ENCODE measurements at regions not wholly inside any gene's neighbourhood (a gene's known extent, or its start where the extent isn't known, plus 50 kb on each side); places are given as distances from the start of the nearest gene placed in this dataset.
"Not testable (repeated sequence)": the region's sequence is repeated elsewhere in the genome, so short reads cannot be mapped to it uniquely, and the experiment has no call there.

DNA sequence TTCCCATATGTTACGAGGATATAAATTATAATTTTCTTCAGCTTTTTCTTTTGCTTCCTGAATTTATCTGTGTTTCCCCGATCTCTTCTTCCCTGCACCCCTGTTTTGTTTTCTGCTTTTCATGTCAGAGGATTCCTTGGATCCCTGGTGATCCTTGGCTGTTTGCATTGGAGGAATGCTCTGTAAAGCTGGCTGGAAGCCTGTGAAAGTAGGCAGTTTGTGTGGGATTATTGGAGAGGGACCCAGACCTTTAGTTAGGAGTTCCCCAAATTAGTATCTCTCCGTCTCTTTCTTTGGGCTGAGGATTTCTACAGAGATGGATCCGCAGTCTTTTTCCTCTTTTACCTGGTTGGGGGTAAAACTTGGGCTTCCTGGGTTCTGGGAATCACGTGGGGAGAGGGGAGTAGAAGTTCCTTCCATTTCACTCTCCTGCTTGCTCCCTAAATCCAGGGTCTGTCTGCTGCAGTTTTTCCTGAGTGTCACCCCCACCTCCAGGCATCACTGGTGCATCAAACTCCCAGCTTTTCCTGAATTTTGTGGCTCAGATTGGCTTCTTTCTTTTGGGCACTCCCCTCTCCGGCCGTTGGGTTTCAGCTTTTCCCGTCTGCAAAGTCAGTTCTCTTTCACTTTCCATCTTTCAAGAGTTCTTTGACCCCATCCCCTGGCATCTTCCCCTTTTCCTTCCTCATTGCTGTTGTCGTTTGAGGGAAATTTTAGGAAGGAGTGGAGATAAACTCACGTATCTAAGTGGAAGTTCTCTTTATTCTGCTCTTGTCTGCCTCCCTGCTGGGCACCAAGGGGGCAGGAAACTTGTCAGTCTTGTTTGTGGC lies 79.1 kb upstream of the ALX4 start:
- DNase-seq, result no peak

- DNase-seq, result no peak
Observed at GRCh38 chr11:44389963-44390605, 80.1 kb upstream of the ALX4 start.

DNA sequence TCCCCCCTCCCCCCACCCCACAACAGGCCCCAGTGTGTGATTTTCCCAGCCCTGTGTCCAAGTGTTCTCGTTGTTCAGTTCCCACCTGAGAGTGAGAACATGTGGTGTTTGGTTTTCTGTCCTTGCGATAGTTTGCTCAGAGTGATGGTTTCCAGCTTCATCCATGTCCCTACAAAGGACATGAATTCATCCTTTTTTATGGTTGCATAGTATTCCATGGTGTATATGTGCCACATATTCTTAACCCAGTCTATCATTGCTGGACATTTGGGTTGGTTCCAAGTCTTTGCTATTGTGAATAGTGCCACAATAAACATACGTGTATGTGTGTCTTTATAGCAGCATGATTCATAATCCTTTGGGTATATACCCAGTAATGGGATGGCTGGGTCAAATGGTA lies 81.1 kb upstream of the ALX4 start:
- DNase-seq, result not testable (repeated sequence)

DNA sequence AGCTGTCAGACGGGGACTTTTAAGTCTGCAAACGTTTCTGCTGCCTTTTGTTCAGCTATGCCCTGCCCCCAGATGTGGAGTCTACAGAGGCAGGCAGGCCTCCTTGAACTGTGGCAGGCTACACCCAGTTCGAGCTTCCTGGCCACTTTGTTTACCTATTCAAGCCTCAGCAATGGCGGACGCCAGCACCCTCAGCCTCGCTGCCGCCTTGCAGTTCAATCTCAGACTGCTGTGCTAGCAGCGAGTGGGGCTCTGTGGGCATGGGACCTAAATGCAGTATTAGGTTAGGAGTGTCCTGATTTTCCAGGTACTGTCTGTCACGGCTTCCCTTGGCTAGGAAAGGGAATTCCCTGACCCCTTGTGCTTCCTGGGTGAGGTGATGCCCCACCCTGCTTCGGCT lies 86.8 kb upstream of the ALX4 start:
- DNase-seq, result not testable (repeated sequence)

DNA sequence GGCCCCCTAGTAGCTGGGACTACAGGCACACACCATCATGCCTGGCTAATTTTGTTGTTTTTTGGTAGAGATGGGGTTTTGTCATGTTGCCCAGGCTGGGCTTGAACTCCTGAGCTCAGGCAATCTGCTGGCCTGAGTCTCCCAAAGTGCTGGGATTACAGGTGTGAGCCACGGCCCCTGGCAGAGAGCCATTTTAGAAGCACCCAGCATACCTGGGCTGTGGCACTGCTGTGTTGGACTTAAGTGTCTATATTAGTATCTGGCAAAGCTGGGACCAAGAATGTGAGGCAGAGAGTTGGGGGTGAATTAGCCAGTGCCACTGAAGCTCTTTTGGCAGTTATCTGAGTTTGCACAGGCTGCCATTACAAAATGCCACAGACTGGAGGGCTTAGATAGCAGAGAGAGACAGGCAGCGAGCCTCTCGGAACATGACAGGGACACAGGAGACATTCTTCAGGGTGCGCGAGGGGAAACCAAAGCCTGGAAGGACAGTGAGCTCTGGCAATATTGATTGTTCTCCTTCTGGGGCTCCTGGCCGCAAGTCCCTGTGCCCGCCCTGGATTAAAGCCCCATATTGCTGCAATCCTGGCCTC lies 87.7 kb upstream of the ALX4 start:
- no peak for DNase-seq

DNA sequence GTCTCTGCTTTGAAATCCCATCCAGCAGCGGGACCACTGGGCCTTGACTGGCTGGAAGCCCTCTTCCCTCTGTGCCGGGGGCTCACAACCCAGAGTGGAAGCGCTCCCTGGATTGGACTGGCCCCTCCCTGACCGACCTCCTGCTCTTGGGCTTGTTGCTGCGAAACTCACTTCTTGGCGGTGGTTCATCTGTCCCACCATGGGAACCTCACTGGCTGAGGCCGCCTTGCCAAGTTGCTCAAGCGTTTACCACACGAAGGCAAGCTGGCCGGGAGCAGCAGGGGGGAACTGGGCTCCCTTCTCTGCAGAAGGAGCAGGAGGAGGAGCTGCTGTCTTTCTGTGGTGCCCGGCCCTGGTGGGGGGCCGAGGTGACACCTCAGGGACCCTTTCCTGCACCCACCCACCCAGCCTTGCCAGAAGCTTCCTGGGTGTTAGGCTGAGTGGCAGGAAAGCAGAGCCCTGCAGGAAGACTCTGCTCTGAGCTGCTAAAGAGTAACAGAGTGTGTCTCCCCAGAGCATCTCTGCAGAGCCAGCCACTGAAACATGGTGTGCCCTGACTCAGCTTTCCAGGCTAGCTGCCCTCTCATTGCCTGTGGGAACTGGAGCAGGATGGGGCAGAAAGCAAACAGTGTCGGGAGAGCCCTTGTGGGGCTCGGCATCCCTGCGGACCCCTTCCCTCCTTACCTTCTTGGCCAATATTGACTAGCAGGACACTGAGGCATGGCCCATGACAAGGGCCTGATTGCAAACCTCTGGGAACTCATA lies 88.5 kb upstream of the ALX4 start:
- peak; percentile 55 for DNase-seq

GRCh38 chr11:44399968-44400367 lies 90.0 kb upstream of the ALX4 start:
- no peak for DNase-seq

DNA sequence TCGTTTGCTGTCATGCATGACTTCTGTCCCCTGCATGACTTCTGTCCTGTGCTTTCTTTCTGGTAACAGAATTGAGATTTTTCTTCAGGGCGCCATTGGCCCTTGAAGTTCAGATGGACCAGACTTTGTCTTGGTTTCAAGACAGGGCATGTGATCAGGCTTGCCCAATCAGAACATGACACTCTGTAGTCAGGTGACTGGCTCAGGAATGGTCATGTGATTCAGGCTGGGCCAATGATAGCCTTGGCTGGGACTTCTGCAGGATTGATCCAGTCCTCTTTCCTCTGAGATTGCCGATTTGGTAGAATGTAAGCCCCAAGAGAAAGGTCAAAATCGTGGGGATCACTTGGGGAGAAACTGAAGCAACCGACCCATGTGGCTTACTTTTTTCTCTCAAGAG lies 90.5 kb upstream of the ALX4 start:
- no peak for DNase-seq

- peak; percentile 59 for DNase-seq
Observed at GRCh38 chr11:44402466-44403075, 92.6 kb upstream of the ALX4 start.

DNA sequence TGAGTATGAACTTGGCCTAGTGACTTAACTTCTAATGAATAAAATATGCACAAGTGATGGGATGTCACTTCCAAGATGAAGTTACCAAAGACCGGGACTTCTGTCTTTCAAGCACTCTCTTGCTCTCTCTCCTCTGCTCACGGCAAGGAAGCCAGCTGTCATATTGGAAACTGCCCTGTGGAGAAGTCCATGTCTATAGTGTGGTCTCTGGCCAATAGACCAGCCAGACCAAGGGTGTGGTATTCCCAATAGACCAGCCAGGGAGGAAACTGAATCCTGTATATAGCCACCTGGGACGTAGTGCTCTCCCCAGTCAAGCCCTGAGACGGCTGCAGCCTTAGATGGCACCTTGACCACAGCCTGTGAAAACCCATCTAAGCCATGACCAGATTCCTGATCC lies 93.2 kb upstream of the ALX4 start:
- DNase-seq, result no peak

GRCh38 chr11:44403587-44404273 lies 93.8 kb upstream of the ALX4 start:
- DNase-seq, result peak; percentile 78

GRCh38 chr11:44404301-44404700 lies 94.4 kb upstream of the ALX4 start:
- peak; percentile 81 for DNase-seq

GRCh38 chr11:44404736-44405395 lies 94.9 kb upstream of the ALX4 start:
- DNase-seq, result no peak

- peak; percentile 61 for DNase-seq
Observed at GRCh38 chr11:44407211-44407996, 97.5 kb upstream of the ALX4 start.

DNA sequence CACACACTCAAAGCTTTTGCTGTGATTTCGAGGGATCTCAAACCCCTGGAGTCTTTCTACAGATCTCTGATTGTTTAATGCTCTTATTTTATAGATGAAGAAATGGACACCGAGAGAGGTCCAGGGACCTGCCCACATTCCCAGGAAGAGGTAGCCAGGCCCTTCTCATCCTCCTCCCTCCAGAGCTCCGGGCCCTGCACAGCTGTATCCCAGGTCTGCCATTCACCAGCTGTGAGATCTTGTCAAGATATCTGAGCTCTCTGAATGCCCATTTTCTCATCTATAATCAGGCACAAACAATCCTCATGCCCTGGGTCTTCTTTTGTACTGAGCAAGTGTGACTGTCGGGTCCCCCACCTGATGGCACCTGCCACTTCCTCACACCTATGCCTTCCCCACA lies 98.2 kb upstream of the ALX4 start:
- no peak for DNase-seq

GRCh38 chr11:44408711-44409470 lies 99.0 kb upstream of the ALX4 start:
- no peak for DNase-seq

DNA sequence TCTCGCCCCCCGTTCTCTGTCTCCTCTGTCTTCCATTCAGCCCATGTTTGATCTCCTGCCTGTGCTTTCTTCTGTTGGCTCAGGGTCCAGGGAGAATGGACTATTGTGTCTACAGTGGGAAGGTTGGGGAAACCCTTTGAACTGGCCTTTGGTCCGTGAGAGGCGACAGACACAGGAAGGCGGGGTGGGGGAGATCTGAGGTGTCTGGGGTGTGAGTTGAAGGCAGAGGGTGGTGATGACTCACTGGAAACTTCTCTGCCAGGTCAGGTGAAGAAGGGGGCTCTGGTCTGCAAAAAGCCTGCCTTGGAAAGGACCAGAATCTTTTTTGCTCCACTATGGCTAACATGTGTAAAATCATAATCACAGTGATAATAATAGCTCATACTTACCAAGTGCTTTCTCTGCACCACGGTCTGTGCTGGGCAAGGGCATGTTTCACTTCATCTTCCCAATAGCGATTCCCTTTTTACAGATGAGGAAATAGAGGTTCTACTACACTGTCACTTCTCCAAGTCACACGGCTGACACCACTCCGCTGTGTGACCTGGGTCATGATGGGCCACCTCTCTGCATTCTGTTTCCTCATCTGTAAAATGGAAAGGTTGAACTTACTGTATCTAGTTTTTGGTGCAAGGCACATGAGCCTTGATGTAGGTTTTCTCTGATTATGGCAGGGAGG lies 99.8 kb upstream of the ALX4 start:
- no peak for DNase-seq

DNA sequence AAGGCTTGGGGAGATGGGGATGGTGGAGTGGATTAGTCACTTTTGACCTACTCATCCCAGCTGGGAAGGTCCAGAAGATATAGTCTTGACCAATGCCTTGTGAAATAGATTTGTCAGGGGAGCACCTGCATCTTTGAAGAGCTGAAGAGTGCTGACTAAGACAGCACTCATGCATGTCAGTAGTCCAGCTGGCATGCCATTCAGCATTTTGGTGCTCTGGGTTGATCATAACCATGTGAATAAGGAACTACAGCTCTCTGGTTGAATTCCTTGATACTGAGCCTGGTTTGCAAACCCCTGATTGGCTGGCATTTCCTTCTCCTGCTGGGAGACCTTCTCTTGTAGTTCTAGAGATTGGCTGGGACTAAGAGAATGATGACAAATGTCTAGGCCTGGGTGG lies 106.8 kb upstream of the ALX4 start:
- DNase-seq, result no peak
